Peyer's patch (tissue), 4 donors: ENCODE measurements at regions not wholly inside any gene's neighbourhood (a gene's known extent, or its start where the extent isn't known, plus 50 kb on each side); places are given as distances from the start of the nearest gene placed in this dataset.

ENCODE experiments used
- DNase-seq, 3 donors: peaks; one replicate each; pipeline ENCODE4 v3.0.0-alpha.2; 2017 to 2019
- H3K27ac ChIP-seq, 4 donors: fragments of 200-600 bp; sonication (generic); one replicate each; pipeline ENCODE4 v1.5.1; 2016 to 2019
- H3K27me3 ChIP-seq, 2 donors: fragments of 200-600 bp; sonication (generic); one replicate each; pipeline ENCODE4 v1.5.1; 2019
- H3K36me3 ChIP-seq, 3 donors: fragments of 200-600 bp; sonication (generic); one replicate each; pipeline ENCODE4 v1.5.1; 2016 to 2019
- H3K4me1 ChIP-seq, 4 donors: fragments of 200-600 bp; sonication (generic); one replicate each; pipeline ENCODE4 v1.5.1; 2016 to 2019
- H3K4me3 ChIP-seq, 4 donors: fragments of 200-600 bp; sonication (generic); 1 replicate in 3 of 4; 2 replicates in 1 of 4; pipeline ENCODE4 v1.5.1; 2016 to 2019; ENCODE audit warnings: mild to moderate bottlenecking in 1 of 4
- H3K9me3 ChIP-seq, 4 donors: fragments of 200-600 bp; sonication (generic); one replicate each; pipeline ENCODE4 v1.5.1; 2016 to 2019; ENCODE audit warnings: mild to moderate bottlenecking in 1 of 4
- POLR2A ChIP-seq, 2 donors: fragments of 450-650 bp; IDR thresholded peaks; one replicate each; pipeline ENCODE4 v1.5.1; 2017; ENCODE audit warnings: antibody characterized with exemption in 2 of 2, mild to moderate bottlenecking in 2 of 2, moderate library complexity in 2 of 2
- TF ChIP-seq, protein P1 (sequence below), 6 experiments: fragments of 450-650 bp in 4 of 6; fragments of 200-600 bp in 2 of 6; sonication (generic) in 1 of 6; IDR thresholded peaks; one replicate each; pipeline ENCODE4 v1.5.1; 2017 to 2019; ENCODE audit warnings: antibody characterized with exemption in 6 of 6, mild to moderate bottlenecking in 3 of 6, moderate library complexity in 1 of 6

DNA sequence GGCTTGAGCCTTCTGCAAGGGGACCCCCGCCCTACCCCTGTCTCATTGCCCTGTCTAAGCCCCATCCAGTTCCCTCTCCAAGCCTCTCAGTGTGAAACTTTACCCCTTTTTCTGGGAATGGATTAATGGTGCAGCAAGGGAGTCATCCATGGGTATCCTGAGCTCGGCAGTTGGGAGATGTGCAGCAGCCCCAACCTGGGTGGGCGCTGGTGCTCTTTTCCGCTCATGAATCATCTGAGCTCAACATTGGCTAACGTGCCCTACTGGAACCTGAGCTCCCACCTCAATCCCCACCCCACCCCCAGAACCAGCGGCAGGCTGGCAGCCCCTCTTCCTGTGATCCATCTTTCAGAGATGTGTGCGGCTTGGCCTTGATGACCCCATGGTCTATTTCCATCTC, 130.3 kb upstream of the MSX1 start:
- no peak for DNase-seq
- no peak overlapping the region for H3K27ac ChIP-seq
- TF ChIP-seq, protein P1, sequence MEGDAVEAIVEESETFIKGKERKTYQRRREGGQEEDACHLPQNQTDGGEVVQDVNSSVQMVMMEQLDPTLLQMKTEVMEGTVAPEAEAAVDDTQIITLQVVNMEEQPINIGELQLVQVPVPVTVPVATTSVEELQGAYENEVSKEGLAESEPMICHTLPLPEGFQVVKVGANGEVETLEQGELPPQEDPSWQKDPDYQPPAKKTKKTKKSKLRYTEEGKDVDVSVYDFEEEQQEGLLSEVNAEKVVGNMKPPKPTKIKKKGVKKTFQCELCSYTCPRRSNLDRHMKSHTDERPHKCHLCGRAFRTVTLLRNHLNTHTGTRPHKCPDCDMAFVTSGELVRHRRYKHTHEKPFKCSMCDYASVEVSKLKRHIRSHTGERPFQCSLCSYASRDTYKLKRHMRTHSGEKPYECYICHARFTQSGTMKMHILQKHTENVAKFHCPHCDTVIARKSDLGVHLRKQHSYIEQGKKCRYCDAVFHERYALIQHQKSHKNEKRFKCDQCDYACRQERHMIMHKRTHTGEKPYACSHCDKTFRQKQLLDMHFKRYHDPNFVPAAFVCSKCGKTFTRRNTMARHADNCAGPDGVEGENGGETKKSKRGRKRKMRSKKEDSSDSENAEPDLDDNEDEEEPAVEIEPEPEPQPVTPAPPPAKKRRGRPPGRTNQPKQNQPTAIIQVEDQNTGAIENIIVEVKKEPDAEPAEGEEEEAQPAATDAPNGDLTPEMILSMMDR (IDR thresholded peaks at IDR 0.05): no peak
- no peak for TF ChIP-seq POLR2A (IDR thresholded peaks at IDR 0.05)
- no peaks in the 10 kb centered on the region for H3K27me3 ChIP-seq
- no peaks in the 10 kb centered on the region for H3K4me1 ChIP-seq
- peaks cover 0 to 10% (median 3%) of the 10 kb centered on the region in 4 donors for H3K9me3 ChIP-seq
- H3K36me3 ChIP-seq: no peaks in the 10 kb centered on the region
- no peak overlapping the region for H3K4me3 ChIP-seq

DNA sequence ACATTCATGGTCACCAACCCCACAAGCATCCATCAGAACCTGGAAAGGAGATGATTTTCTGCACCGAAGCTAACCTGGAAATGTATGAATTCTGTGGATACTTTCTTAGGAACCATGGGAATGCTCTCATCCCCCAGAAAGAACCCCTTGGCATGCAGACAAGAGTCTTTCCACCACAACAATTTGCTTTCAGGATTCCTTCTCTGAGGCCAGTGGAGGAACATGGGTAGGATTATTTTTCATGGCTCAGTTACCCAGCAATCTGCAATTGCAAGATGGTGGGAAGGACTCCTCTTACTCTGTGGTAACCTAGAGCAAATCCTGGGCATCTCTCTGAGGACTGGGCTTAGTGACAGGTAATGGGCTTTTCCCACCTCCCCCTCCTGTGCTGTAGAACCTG, 131.9 kb upstream of the MSX1 start:
- no peak for DNase-seq
- Histone ChIP-seq H3K27me3 (no peaks in the 10 kb centered on the region), H3K4me3 (no peak overlapping the region), H3K36me3 (no peaks in the 10 kb centered on the region), H3K27ac (no peak overlapping the region), H3K4me1 (no peaks in the 10 kb centered on the region), H3K9me3 (peaks cover 0 to 10% (median 3%) of the 10 kb centered on the region in 4 donors)
- TF ChIP-seq, protein P1 (IDR thresholded peaks at IDR 0.05): no peak
- no peak for TF ChIP-seq POLR2A (IDR thresholded peaks at IDR 0.05)

GRCh38 chr4:4726051-4726450, 133.4 kb upstream of the MSX1 start:
- H3K4me1 ChIP-seq: no peaks in the 10 kb centered on the region
- no peaks in the 10 kb centered on the region for H3K36me3 ChIP-seq
- no peak overlapping the region for H3K4me3 ChIP-seq
- no peak overlapping the region for H3K27ac ChIP-seq
- H3K9me3 ChIP-seq: peaks cover 0 to 10% (median 3%) of the 10 kb centered on the region in 4 donors
- no peak for DNase-seq
- TF ChIP-seq POLR2A (IDR thresholded peaks at IDR 0.05): no peak
- TF ChIP-seq, protein P1 (IDR thresholded peaks at IDR 0.05): no peak
- H3K27me3 ChIP-seq: no peaks in the 10 kb centered on the region

GRCh38 chr4:4724321-4724720, 135.1 kb upstream of the MSX1 start:
- no peak for TF ChIP-seq POLR2A (IDR thresholded peaks at IDR 0.05)

DNA sequence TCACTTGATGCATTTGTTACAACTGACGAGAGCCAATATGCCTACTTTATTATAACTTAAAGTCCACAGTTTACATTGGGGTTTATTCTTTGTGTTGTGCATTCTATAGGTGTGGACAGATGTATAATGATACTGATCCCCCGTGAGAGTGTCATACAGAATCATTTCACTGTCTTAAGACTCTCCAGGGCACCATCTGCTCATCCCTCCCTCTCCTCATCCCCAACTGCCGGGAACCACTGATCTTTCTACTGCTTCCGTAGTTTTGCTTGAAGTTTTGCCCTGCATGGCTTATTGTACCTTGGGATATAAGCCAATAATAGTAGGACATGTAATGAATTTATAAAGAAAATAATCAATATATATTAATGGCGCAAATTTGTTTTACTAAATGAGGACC, 137.8 kb upstream of the MSX1 start:
- peaks cover 0 to 10% (median 3%) of the 10 kb centered on the region in 4 donors for H3K9me3 ChIP-seq
- H3K36me3 ChIP-seq: no peaks in the 10 kb centered on the region
- no peaks in the 10 kb centered on the region for H3K4me1 ChIP-seq
- no peak for DNase-seq
- TF ChIP-seq POLR2A (IDR thresholded peaks at IDR 0.05): no peak
- TF ChIP-seq, protein P1 (IDR thresholded peaks at IDR 0.05): no peak
- no peak overlapping the region for H3K4me3 ChIP-seq
- no peak overlapping the region for H3K27ac ChIP-seq
- H3K27me3 ChIP-seq: no peaks in the 10 kb centered on the region

More at GRCh38 chr4:4724321-4724720, 135.1 kb upstream of the MSX1 start:
- DNase-seq: no peak
- no peak overlapping the region for H3K4me3 ChIP-seq
- no peaks in the 10 kb centered on the region for H3K4me1 ChIP-seq
- peaks cover 0 to 10% (median 3%) of the 10 kb centered on the region in 4 donors for H3K9me3 ChIP-seq
- H3K27ac ChIP-seq: no peak overlapping the region
- H3K36me3 ChIP-seq: no peaks in the 10 kb centered on the region
- H3K27me3 ChIP-seq: no peaks in the 10 kb centered on the region

- TF ChIP-seq POLR2A (IDR thresholded peaks at IDR 0.05): no peak
- TF ChIP-seq, protein P1 (IDR thresholded peaks at IDR 0.05): no peak
- H3K27me3 ChIP-seq: no peaks in the 10 kb centered on the region
- H3K36me3 ChIP-seq: no peaks in the 10 kb centered on the region
- H3K27ac ChIP-seq: no peak overlapping the region
- no peaks in the 10 kb centered on the region for H3K4me1 ChIP-seq
- H3K9me3 ChIP-seq: peaks cover 0 to 7% (median under 1%) of the 10 kb centered on the region in 4 donors
- no peak overlapping the region for H3K4me3 ChIP-seq
- no peak for DNase-seq
These were observed 138.8 kb upstream of the MSX1 start for GRCh38 chr4:4720646-4721045.
